ENCODE measurements at regions not wholly inside any gene's neighbourhood (a gene's known extent, or its start where the extent isn't known, plus 50 kb on each side); places are given as distances from the start of the nearest gene placed in this dataset.

GRCh38 chr10:52908478-52908877 is 135.9 kb upstream of the MBL2 start:
- TF ChIP-seq CTCF (conservative IDR thresholded peaks at IDR 0.05 in 1 of 2, IDR thresholded peaks at IDR 0.05 in 1 of 2; ENCODE audit: extremely low read depth in 1 of 2, insufficient read depth in 1 of 2, low read depth in 1 of 2, low read length in 2 of 2), result no peak
- TF ChIP-seq EZH2 (IDR thresholded peaks at IDR 0.05; ENCODE audit: borderline replicate concordance, low read length), result no peak
